Activated naive CD4-positive, alpha-beta T cell treated with anti-CD3 and anti-CD28 coated beads, Interleukin-2, amount 10 ng/mL, durations not matched to agents 7 days and 5 days (primary cell): ENCODE measurements at regions not wholly inside any gene's neighbourhood (a gene's known extent, or its start where the extent isn't known, plus 50 kb on each side); places are given as distances from the start of the nearest gene placed in this dataset.

ENCODE experiments used
- CTCF ChIA-PET: fragments of 350-600 bp; sonication (Branson Sonifier 250); formaldehyde crosslinking; loops from one replicate; lab custom pipeline; 2021; ENCODE audit warnings: antibody characterized with exemption; lab: Charles Lee
- DNase-seq: peaks from one replicate; pipeline ENCODE4 v3.0.0-alpha.2; 2020
- H3K27ac Mint-ChIP-seq: one replicate; pipeline ENCODE4 v1.8.0; 2021; ENCODE audit warnings: mild to moderate bottlenecking, moderate library complexity, mixed read lengths
- H3K27me3 Mint-ChIP-seq: one replicate; pipeline ENCODE4 v1.8.0; 2021; ENCODE audit warnings: mild to moderate bottlenecking, mixed read lengths
- H3K36me3 Mint-ChIP-seq: one replicate; pipeline ENCODE4 v1.8.0; 2021; ENCODE audit warnings: mixed read lengths
- H3K4me1 Mint-ChIP-seq: one replicate; pipeline ENCODE4 v1.8.0; 2021; ENCODE audit warnings: mixed read lengths
- H3K4me3 Mint-ChIP-seq: one replicate; pipeline ENCODE4 v1.8.0; 2021; ENCODE audit warnings: mild to moderate bottlenecking, moderate library complexity, mixed read lengths
- H3K9me3 Mint-ChIP-seq: one replicate; pipeline ENCODE4 v1.8.0; 2021; ENCODE audit warnings: mixed read lengths

DNA sequence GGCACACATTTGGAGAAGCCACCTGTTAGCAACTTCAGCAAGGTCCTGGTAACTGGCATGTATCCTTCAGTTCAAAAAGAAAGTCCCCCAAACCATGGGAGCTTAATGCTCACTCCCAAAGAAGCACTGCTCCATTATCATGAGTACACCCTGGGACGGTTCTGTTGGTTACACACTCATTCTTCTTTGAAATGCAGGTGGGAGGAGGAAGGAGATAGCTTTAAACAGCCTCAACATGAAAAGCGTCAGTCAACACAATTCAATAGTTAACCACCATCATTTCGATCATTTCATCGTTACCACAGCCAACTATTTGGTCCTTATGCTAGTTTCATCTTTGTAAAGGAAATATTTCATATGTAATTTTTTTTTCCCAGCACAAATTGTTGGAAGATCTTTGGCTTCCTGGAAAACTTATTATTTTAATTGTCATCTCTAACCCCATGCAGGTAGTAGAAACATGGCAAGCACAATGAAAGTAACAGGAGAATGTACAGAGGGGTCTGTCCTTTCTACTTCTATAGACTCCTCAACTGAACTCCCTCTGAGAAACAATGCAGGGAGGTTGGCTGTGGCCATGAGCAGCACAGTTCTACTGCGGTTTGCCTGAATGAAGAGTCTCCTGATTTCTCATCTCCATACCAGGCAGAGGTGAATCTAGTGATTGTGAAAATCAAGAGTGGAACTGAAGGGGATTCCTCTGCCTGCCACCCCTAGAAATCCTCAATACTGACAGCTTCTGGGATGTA lies 196.4 kb upstream of the FOXN3 start:
- peaks cover 71% of the 10 kb centered on the region for H3K4me1 Mint-ChIP-seq
- H3K9me3 Mint-ChIP-seq, result peaks cover 7% of the 10 kb centered on the region
- peak overlapping the region; percentile 15 for H3K4me3 Mint-ChIP-seq
- peak overlapping the region; percentile 6 for H3K27ac Mint-ChIP-seq
- CTCF ChIA-PET, result no interaction called here
- no peak for DNase-seq
- no peaks in the 10 kb centered on the region for H3K27me3 Mint-ChIP-seq
- peaks cover 54% of the 10 kb centered on the region for H3K36me3 Mint-ChIP-seq

DNA sequence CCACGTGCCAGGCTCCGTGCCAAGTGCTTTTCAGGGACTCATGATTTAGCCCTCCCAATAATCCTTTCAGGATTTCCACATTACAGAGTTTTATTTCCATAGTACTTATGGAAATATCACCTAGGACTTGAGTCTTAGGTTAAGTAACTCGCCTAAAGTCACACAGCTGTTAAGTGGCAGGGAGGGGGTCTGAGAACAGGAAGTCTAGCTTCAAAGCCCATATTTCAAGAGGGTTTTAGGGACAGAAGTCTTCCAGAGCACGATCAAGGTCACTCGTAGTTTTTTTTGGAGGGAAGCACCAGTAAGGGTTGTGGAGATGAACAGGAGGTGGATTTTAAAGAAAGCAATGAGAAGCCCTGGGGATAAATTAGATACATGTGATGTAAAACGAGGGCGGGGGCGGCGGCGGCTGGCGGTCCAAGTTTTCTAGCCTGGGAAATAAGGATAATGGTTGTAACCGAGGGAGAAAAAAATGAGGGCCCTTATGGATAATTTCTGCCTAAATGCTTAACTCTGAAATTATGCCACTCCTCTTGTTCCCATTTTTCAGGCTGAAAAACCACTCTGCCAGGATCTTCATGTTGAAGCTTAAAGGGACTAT lies 192.6 kb upstream of the FOXN3 start:
- DNase-seq, result no peak
- peaks cover 16% of the 10 kb centered on the region for H3K9me3 Mint-ChIP-seq
- no peaks in the 10 kb centered on the region for H3K27me3 Mint-ChIP-seq
- CTCF ChIA-PET, result no interaction called here
- peaks cover 58% of the 10 kb centered on the region for H3K36me3 Mint-ChIP-seq
- H3K27ac Mint-ChIP-seq, result no peak overlapping the region
- H3K4me3 Mint-ChIP-seq, result no peak overlapping the region
- H3K4me1 Mint-ChIP-seq, result peaks cover 49% of the 10 kb centered on the region

DNA sequence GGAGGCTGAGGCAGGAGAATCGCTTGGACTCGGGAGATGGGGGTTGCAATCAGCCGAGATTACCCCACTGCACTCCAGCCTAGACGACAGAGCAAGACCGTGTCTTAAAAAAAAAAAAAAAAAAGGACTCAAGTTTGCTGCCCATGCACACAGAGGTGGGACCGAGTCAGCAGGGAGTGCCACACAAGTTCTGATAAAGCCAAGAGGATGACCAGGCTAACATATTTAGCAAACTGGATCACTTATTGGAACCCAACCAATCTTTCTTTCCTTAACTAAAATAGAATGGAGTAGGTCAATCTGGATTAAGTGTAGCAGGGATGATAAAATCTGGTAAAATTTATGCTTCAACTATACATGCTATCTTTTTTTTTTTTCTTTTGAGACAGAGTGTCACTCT lies 190.4 kb upstream of the FOXN3 start:
- Mint-ChIP-seq H3K4me3 (no peak overlapping the region), H3K4me1 (peaks cover 43% of the 10 kb centered on the region), H3K36me3 (peaks cover 74% of the 10 kb centered on the region), H3K27me3 (no peaks in the 10 kb centered on the region), H3K27ac (no peak overlapping the region), H3K9me3 (peaks cover 22% of the 10 kb centered on the region)
- CTCF ChIA-PET, result no interaction called here
- no peak for DNase-seq

DNA sequence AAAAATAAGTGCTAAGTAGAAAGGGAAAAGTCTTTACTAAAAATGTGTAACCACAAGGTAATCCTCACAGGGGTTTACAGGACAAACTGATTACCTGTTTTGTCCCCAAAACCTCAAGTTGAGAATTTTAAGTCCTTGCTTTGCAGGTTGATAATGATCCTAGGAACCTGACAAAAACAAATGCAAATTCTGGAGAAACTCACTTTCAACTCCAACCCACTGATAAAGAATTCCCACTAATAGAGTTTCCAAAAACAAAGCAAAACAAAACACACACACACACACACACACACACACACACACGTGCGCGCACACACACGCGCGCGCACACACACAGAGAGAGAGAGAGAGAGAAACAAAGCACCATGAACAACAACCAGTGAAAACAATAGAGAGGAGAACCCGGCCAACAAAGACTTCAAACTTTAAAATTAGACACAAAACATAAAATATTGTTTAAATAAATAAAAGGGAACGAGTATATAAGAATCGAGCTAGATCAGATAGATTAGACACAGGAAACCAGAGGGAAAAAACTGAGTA lies 187.0 kb upstream of the FOXN3 start:
- CTCF ChIA-PET, result no interaction called here
- Mint-ChIP-seq H3K36me3 (peaks cover 79% of the 10 kb centered on the region), H3K9me3 (peaks cover 43% of the 10 kb centered on the region), H3K27ac (peak overlapping the region; percentile 11), H3K4me1 (peaks cover 26% of the 10 kb centered on the region), H3K4me3 (peak overlapping the region; percentile 21), H3K27me3 (no peaks in the 10 kb centered on the region)
- no peak for DNase-seq

- DNase-seq, result no peak
- Mint-ChIP-seq H3K36me3 (peaks cover 81% of the 10 kb centered on the region), H3K27me3 (no peaks in the 10 kb centered on the region), H3K4me3 (no peak overlapping the region), H3K4me1 (peaks cover 21% of the 10 kb centered on the region), H3K9me3 (peaks cover 53% of the 10 kb centered on the region), H3K27ac (no peak overlapping the region)
- CTCF ChIA-PET, result no interaction called here
These were observed 184.2 kb upstream of the FOXN3 start for GRCh38 chr14:89600950-89601826.

DNA sequence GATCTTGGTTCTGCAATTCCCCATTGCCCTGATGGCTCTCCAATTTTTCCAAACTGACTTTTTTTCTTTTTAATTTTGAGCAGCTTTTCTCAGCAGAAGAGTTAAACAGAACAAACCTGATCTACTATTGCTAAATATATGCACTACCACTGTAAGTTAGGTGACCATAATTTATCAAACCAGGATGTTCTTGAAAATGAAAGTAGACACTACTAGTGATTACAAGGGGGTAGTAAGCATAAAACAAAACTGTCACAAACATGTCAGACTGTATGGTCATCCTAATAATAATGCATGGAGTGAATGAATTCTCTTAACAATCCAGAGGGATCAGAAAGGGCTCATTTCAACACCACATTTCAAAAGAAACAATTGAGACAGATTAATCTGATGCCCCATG lies 183.0 kb upstream of the FOXN3 start:
- no peak overlapping the region for H3K4me3 Mint-ChIP-seq
- H3K9me3 Mint-ChIP-seq, result peaks cover 49% of the 10 kb centered on the region
- no peaks in the 10 kb centered on the region for H3K27me3 Mint-ChIP-seq
- H3K27ac Mint-ChIP-seq, result no peak overlapping the region
- no peak for DNase-seq
- CTCF ChIA-PET, result no interaction called here
- H3K4me1 Mint-ChIP-seq, result peaks cover 19% of the 10 kb centered on the region
- peaks cover 76% of the 10 kb centered on the region for H3K36me3 Mint-ChIP-seq

DNA sequence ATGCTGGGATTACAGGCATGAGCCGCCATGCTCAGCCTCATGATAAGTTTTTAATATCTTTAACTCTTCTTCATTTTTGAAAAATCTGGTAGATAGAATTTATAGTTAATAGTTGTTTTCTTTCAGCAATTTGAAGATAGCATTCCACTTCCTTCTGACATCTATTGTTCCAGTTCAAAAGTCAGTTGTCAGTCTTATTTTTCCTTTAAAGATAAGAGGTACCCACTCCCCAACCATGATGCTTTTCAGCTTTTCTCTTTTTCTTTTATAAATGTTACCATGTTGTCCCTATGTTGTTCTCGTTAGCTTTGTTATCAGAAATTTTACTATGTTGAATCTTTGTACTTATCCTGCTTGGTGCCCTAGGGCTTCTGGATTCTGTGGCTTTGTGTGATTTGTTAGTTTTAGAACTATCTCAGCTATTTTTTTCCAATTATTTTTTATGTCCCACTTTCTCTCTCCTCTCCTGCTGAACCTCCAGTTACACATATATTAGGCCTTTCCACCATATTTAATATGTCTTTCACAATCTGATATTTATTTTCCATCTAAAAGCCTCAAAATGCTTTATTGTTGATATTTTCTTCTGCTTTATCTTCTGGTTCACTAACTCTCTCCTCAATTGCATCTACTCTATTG lies 181.6 kb upstream of the FOXN3 start:
- DNase-seq, result no peak
- Mint-ChIP-seq H3K4me3 (no peak overlapping the region), H3K36me3 (peaks cover 74% of the 10 kb centered on the region), H3K4me1 (peaks cover 5% of the 10 kb centered on the region), H3K27ac (no peak overlapping the region), H3K27me3 (no peaks in the 10 kb centered on the region), H3K9me3 (peaks cover 49% of the 10 kb centered on the region)
- CTCF ChIA-PET, result no interaction called here

- Mint-ChIP-seq H3K27me3 (no peaks in the 10 kb centered on the region), H3K4me1 (peaks cover 38% of the 10 kb centered on the region), H3K9me3 (peaks cover 45% of the 10 kb centered on the region), H3K36me3 (peaks cover 69% of the 10 kb centered on the region), H3K27ac (no peak overlapping the region), H3K4me3 (no peak overlapping the region)
- no peak for DNase-seq
- CTCF ChIA-PET, result interaction anchor here (1.2 kb wide), 1 partner anchor 125 kb away, joined by 3 read pairs; no protein-coding TSS in a partner anchor
These were observed 175.9 kb upstream of the FOXN3 start for GRCh38 chr14:89592961-89593360.

- Mint-ChIP-seq H3K27me3 (no peaks in the 10 kb centered on the region), H3K36me3 (peaks cover 72% of the 10 kb centered on the region), H3K9me3 (peaks cover 40% of the 10 kb centered on the region), H3K4me1 (peaks cover 60% of the 10 kb centered on the region), H3K27ac (no peak overlapping the region), H3K4me3 (no peak overlapping the region)
- DNase-seq, result no peak
- CTCF ChIA-PET, result no interaction called here
These were observed 172.5 kb upstream of the FOXN3 start for GRCh38 chr14:89589400-89590118.

DNA sequence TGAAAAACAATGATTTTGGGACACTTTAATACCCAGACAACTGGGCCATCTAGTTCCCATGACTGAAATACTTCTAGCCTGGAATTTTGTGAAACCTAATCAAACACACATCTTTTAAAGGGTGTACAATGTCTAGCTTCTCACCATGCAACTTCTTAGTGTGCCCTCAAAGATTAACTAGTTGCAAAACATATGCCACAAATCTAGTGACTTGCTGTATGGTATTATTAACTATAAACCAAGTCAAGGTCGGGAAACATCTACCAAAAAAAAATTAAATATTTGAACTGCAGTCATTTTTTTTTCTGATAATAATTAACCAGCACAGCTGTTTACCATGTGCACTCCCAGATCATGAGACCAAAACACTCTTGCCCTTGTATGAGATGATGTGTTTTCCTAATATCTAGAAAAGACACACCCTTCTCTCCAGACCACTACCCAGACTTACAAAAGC lies 171.8 kb upstream of the FOXN3 start:
- Mint-ChIP-seq H3K27ac (no peak overlapping the region), H3K36me3 (peaks cover 65% of the 10 kb centered on the region), H3K4me1 (peaks cover 60% of the 10 kb centered on the region), H3K9me3 (peaks cover 33% of the 10 kb centered on the region), H3K4me3 (no peak overlapping the region), H3K27me3 (no peaks in the 10 kb centered on the region)
- DNase-seq, result no peak
- CTCF ChIA-PET, result interaction anchor here (0.5 kb wide), 1 partner anchor 55 kb away, joined by 3 read pairs; no protein-coding TSS in a partner anchor

DNA sequence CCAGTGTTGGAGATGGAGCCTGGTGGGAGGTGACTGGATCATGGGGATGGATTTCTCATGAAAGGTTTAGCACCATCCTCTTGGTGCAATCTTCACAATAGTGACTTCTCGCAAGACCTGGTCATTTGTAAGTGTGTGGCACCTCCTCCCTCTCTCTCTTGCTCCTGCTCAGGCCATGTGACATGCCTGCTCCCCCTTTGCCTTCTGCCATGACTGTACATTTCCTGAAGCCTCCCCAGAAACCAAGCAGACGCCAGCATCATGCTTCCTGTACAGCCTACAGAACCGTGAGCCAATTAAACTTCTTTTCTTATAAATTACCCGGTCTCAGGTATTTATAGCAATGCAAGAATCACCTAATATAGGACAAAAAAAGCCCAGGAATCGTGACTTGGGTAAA lies 171.0 kb upstream of the FOXN3 start:
- no peak for DNase-seq
- Mint-ChIP-seq H3K4me3 (no peak overlapping the region), H3K27ac (no peak overlapping the region), H3K4me1 (peaks cover 60% of the 10 kb centered on the region), H3K9me3 (peaks cover 31% of the 10 kb centered on the region), H3K36me3 (peaks cover 66% of the 10 kb centered on the region), H3K27me3 (no peaks in the 10 kb centered on the region)
- CTCF ChIA-PET, result no interaction called here

DNA sequence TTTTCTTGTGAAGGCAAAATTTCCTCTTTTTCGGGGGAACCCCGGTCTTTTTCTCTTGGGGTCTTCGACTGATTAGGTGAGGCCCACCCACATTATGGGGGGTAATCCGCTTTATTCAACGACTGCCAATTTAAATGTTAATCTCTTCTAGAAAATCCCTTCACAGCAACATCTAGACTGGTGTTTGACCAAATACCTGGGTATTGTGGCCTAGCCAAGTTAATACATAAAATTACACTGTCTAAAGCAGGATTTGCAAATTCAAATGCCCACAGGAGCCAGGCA lies 170.0 kb upstream of the FOXN3 start:
- H3K27me3 Mint-ChIP-seq, result no peaks in the 10 kb centered on the region
- H3K9me3 Mint-ChIP-seq, result peaks cover 23% of the 10 kb centered on the region
- H3K27ac Mint-ChIP-seq, result no peak overlapping the region
- H3K4me1 Mint-ChIP-seq, result peaks cover 53% of the 10 kb centered on the region
- no peak overlapping the region for H3K4me3 Mint-ChIP-seq
- H3K36me3 Mint-ChIP-seq, result peaks cover 66% of the 10 kb centered on the region
- CTCF ChIA-PET, result interaction anchor here (1.0 kb wide), 1 partner anchor 34 kb away, joined by 3 read pairs; no protein-coding TSS in a partner anchor
- DNase-seq, result no peak
